ENCODE measurements at regions not wholly inside any gene's neighbourhood (a gene's known extent, or its start where the extent isn't known, plus 50 kb on each side); places are given as distances from the start of the nearest gene placed in this dataset.

DNA sequence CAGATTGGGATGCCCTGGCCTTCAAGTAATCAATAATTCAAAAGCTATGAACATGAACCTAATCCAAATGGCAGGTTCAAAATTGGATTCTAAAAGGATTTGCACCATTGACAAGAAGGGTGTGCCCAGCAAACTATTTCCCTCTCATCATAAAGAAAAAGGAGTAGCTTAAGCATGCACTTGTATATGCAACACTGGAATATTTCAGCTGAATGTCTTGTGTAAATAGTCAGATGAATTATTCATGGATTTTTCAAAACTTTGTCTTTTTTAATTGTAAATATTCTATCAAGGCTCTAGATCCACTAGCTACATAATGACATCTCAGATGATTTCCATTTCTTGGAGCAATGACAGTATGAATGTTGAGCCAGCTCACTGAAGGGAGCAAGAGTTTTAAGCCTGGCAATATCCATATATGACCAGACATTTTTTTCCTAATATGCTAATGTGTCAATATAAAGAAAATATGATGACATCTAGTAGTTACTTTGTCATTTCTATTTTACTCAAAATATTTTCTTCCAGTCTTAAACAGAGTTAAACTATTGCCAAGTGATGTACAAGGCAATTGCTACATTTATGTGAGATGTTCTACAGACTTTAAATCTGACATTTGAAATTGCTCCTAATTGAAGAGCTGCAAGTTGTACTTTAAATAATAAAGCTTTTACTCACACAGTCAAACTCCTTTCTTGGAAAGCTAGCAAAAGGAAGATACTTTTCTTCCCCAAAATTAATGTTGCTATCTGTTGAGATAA, 230.5 kb upstream of the AGTR1 start:
- Histone ChIP-seq H3K27me3 (ENCODE audit: control insufficient read depth, insufficient read depth, low read length) (no peaks in the 10 kb centered on the region), H3K4me1 (ENCODE audit: control insufficient read depth, insufficient read depth, low read length) (no peaks in the 10 kb centered on the region), H3K36me3 (ENCODE audit: control insufficient read depth, insufficient read depth, low read length) (no peaks in the 10 kb centered on the region), H3K9me3 (ENCODE audit: control insufficient read depth, insufficient read depth, low read depth, low read length) (no peaks in the 10 kb centered on the region), H3K4me3 (ENCODE audit: low read depth in 2 of 2, low read length in 2 of 2) (no peak overlapping the region), H3K27ac (ENCODE audit: low read length) (no peak overlapping the region)
- DNase-seq (ENCODE audit: low read depth, low spot score): no peak
- in situ Hi-C loops (cut with HindIII; ENCODE audit: low pct_unique_long_range_greater_than_20kb, low sequenced_read_pairs) (no loop called here), intact Hi-C loops (cut with micrococcal nuclease; ENCODE audit: unreplicated experiment) (no loop called here)
- ChIA-PET POLR2A (no interaction called here), CTCF (no interaction called here)
- ATAC-seq: no peak
- BruUV-seq (replicated peaks): no TSS peak
- TF ChIP-seq, protein P1, sequence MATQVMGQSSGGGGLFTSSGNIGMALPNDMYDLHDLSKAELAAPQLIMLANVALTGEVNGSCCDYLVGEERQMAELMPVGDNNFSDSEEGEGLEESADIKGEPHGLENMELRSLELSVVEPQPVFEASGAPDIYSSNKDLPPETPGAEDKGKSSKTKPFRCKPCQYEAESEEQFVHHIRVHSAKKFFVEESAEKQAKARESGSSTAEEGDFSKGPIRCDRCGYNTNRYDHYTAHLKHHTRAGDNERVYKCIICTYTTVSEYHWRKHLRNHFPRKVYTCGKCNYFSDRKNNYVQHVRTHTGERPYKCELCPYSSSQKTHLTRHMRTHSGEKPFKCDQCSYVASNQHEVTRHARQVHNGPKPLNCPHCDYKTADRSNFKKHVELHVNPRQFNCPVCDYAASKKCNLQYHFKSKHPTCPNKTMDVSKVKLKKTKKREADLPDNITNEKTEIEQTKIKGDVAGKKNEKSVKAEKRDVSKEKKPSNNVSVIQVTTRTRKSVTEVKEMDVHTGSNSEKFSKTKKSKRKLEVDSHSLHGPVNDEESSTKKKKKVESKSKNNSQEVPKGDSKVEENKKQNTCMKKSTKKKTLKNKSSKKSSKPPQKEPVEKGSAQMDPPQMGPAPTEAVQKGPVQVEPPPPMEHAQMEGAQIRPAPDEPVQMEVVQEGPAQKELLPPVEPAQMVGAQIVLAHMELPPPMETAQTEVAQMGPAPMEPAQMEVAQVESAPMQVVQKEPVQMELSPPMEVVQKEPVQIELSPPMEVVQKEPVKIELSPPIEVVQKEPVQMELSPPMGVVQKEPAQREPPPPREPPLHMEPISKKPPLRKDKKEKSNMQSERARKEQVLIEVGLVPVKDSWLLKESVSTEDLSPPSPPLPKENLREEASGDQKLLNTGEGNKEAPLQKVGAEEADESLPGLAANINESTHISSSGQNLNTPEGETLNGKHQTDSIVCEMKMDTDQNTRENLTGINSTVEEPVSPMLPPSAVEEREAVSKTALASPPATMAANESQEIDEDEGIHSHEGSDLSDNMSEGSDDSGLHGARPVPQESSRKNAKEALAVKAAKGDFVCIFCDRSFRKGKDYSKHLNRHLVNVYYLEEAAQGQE (IDR thresholded peaks at IDR 0.05; ENCODE audit: insufficient read depth in 1 of 2, low read depth in 2 of 2, low read length in 1 of 2): no peak
- TF ChIP-seq POLR2AphosphoS5 (IDR thresholded peaks at IDR 0.05; ENCODE audit: low read depth, low read length) (no peak), SIN3A (IDR thresholded peaks at IDR 0.05; ENCODE audit: borderline replicate concordance, insufficient read depth, low read depth, low read length) (no peak), TCF7L2 (IDR thresholded peaks at IDR 0.05; ENCODE audit: low read depth, low read length) (no peak)
- TF ChIP-seq, protein P2, sequence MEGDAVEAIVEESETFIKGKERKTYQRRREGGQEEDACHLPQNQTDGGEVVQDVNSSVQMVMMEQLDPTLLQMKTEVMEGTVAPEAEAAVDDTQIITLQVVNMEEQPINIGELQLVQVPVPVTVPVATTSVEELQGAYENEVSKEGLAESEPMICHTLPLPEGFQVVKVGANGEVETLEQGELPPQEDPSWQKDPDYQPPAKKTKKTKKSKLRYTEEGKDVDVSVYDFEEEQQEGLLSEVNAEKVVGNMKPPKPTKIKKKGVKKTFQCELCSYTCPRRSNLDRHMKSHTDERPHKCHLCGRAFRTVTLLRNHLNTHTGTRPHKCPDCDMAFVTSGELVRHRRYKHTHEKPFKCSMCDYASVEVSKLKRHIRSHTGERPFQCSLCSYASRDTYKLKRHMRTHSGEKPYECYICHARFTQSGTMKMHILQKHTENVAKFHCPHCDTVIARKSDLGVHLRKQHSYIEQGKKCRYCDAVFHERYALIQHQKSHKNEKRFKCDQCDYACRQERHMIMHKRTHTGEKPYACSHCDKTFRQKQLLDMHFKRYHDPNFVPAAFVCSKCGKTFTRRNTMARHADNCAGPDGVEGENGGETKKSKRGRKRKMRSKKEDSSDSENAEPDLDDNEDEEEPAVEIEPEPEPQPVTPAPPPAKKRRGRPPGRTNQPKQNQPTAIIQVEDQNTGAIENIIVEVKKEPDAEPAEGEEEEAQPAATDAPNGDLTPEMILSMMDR (IDR thresholded peaks at IDR 0.05): no peak

DNA sequence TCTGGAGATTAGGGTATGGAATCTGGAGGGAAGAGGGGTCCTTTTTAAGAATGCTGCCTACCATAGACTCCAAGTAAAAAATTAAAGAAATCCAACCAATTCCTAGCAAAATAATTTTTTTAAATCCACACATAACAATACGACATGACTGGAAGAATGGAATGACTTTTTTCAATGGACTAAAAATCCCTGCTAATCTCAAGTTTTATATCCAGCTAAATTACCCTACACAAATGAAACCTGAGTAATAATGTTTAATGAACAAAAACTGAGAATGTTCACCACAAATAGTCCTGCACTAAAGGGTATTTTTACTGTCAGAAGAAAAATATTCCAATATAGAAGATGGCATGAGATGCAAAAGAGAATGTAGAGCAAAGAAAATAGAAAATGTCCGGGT, 220.3 kb upstream of the AGTR1 start:
- ChIA-PET POLR2A (no interaction called here), CTCF (interaction anchor here (0.7 kb wide), 1 partner anchor 55 kb away, joined by 3 read pairs; no protein-coding TSS in a partner anchor)
- Histone ChIP-seq H3K27me3 (ENCODE audit: control insufficient read depth, insufficient read depth, low read length) (no peaks in the 10 kb centered on the region), H3K4me3 (ENCODE audit: low read depth in 2 of 2, low read length in 2 of 2) (no peak overlapping the region), H3K27ac (ENCODE audit: low read length) (no peak overlapping the region), H3K4me1 (ENCODE audit: control insufficient read depth, insufficient read depth, low read length) (no peaks in the 10 kb centered on the region), H3K9me3 (ENCODE audit: control insufficient read depth, insufficient read depth, low read depth, low read length) (peaks cover 6% of the 10 kb centered on the region; the same call in 1 of the 2 replicates), H3K36me3 (ENCODE audit: control insufficient read depth, insufficient read depth, low read length) (no peaks in the 10 kb centered on the region)
- intact Hi-C loops (cut with micrococcal nuclease; ENCODE audit: unreplicated experiment): no loop called here
- ATAC-seq (no peak), DNase-seq (ENCODE audit: low read depth, low spot score) (no peak)
- in situ Hi-C loops (cut with HindIII; ENCODE audit: low pct_unique_long_range_greater_than_20kb, low sequenced_read_pairs): no loop called here
- TF ChIP-seq, protein P1 (IDR thresholded peaks at IDR 0.05; ENCODE audit: insufficient read depth in 1 of 2, low read depth in 2 of 2, low read length in 1 of 2): no peak
- TF ChIP-seq SIN3A (IDR thresholded peaks at IDR 0.05; ENCODE audit: borderline replicate concordance, insufficient read depth, low read depth, low read length): no peak
- TF ChIP-seq POLR2AphosphoS5 (IDR thresholded peaks at IDR 0.05; ENCODE audit: low read depth, low read length): no peak
- TF ChIP-seq, protein P2 (IDR thresholded peaks at IDR 0.05): no peak
- TF ChIP-seq TCF7L2 (IDR thresholded peaks at IDR 0.05; ENCODE audit: low read depth, low read length): no peak
- no TSS peak for BruUV-seq (replicated peaks)

Data from Panc1 (cell line).